ENCODE measurements at regions not wholly inside any gene's neighbourhood (a gene's known extent, or its start where the extent isn't known, plus 50 kb on each side); places are given as distances from the start of the nearest gene placed in this dataset.

GRCh38 chr3:161599697-161600096 is 103.1 kb downstream of the OTOL1 start:
- TF ChIP-seq ZNF792 (CRISPR knock-in tag; IDR thresholded peaks at IDR 0.05) = no peak
- TF ChIP-seq ATF7-NPFF (CRISPR knock-in tag; IDR thresholded peaks at IDR 0.05; ENCODE audit: low read depth) = no peak
- no peak for TF ChIP-seq MLX (CRISPR knock-in tag; IDR thresholded peaks at IDR 0.05)
- no peak for TF ChIP-seq ZBTB7A (CRISPR knock-in tag; IDR thresholded peaks at IDR 0.05)
- no peak for TF ChIP-seq ZNF18 (CRISPR knock-in tag; IDR thresholded peaks at IDR 0.05; ENCODE audit: insufficient replicate concordance)
- TF ChIP-seq CTCF (CRISPR knock-in tag; IDR thresholded peaks at IDR 0.05) = no peak
- no peak for TF ChIP-seq ARID3A (IDR thresholded peaks at IDR 0.05; ENCODE audit: low read depth, low read length)
- TF ChIP-seq ZNF274 (CRISPR knock-in tag; IDR thresholded peaks at IDR 0.05) = no peak
- no peak for TF ChIP-seq HOXA7 (CRISPR knock-in tag; IDR thresholded peaks at IDR 0.05)
- no peak for TF ChIP-seq RXRA (CRISPR knock-in tag; IDR thresholded peaks at IDR 0.05)
- TF ChIP-seq TBP (CRISPR knock-in tag; IDR thresholded peaks at IDR 0.05) = no peak
- TF ChIP-seq BCLAF1 (IDR thresholded peaks at IDR 0.05) = no peak

Data from HepG2 (cell line).